22Rv1 (cell line): ENCODE measurements at regions not wholly inside any gene's neighbourhood (a gene's known extent, or its start where the extent isn't known, plus 50 kb on each side); places are given as distances from the start of the nearest gene placed in this dataset.

Source experiments
- H3K27ac ChIP-seq: fragments of 450-650 bp; 2 replicates; pipeline ENCODE4 v1.5.1; 2017
- CTCF ChIP-seq: fragments of 450-650 bp; IDR thresholded peaks from 2 replicates; pipeline ENCODE4 v1.5.1; 2017; ENCODE audit warnings: mild to moderate bottlenecking
- ZFX ChIP-seq: fragments of 450-650 bp; IDR thresholded peaks from 2 replicates; pipeline ENCODE4 v1.6.1; 2017; ENCODE audit warnings: antibody characterized with exemption, borderline replicate concordance

- TF ChIP-seq CTCF (no peak), ZFX (no peak)
- no peak overlapping the region for H3K27ac ChIP-seq
Observed at GRCh38 chr1:218658269-218658668, 313.1 kb downstream of the TGFB2 start.

GRCh38 chr1:218658899-218659298 is 313.8 kb downstream of the TGFB2 start:
- no peak overlapping the region for H3K27ac ChIP-seq
- TF ChIP-seq CTCF (no peak), ZFX (no peak)

GRCh38 chr1:218659911-218660677 is 315.0 kb downstream of the TGFB2 start:
- no peak overlapping the region for H3K27ac ChIP-seq
- no peak for TF ChIP-seq ZFX
- TF ChIP-seq CTCF: no peak

GRCh38 chr1:218660678-218661053 is 315.5 kb downstream of the TGFB2 start:
- H3K27ac ChIP-seq: no peak overlapping the region
- TF ChIP-seq ZFX (no peak), CTCF (no peak)

- TF ChIP-seq ZFX: no peak
- H3K27ac ChIP-seq: no peak overlapping the region
Observed at GRCh38 chr1:218661411-218661810, 316.3 kb downstream of the TGFB2 start.

- TF ChIP-seq ZFX: no peak
- no peak for TF ChIP-seq CTCF
- no peak overlapping the region for H3K27ac ChIP-seq
Observed at GRCh38 chr1:218664385-218665170, 319.4 kb downstream of the TGFB2 start.

GRCh38 chr1:218665221-218665620 is 320.1 kb downstream of the TGFB2 start:
- H3K27ac ChIP-seq: no peak overlapping the region
- no peak for TF ChIP-seq CTCF
- TF ChIP-seq ZFX: no peak
